Endothelial cell of umbilical vein (primary cell): ENCODE measurements at regions not wholly inside any gene's neighbourhood (a gene's known extent, or its start where the extent isn't known, plus 50 kb on each side); places are given as distances from the start of the nearest gene placed in this dataset.

Experiments used
- BruUV-seq: library from RNA; stranded (reverse); fragments of 400-500 nt; replicated peaks from 2 replicates; lab custom pipeline; 2021; lab: Mats Ljungman, UMichigan
- CTCF ChIA-PET: fragments of 300-600, 350-600 bp; sonication (Branson Sonifier 250); formaldehyde crosslinking; loops from one replicate; lab custom pipeline; 2021; ENCODE audit warnings: antibody characterized with exemption, inconsistent platforms; lab: Charles Lee
- POLR2A ChIA-PET: fragments of 300-600, 350-600 bp; sonication (Branson Sonifier 250); formaldehyde crosslinking; loops from one replicate; lab custom pipeline; 2021; ENCODE audit warnings: antibody characterized with exemption, inconsistent platforms; lab: Charles Lee
- DNase-seq: peaks from one replicate; pipeline ENCODE4 v3.0.0-alpha.2; 2011; ENCODE audit warnings: low read depth, low spot score
- FAIRE-seq: peaks from 2 replicates; lab custom pipeline; 2011; peaks lifted over from hg19 to GRCh38; lab: Jason Lieb, UNC
- H2AFZ ChIP-seq: 2 replicates; pipeline ENCODE4 v1.6.0; 2012; ENCODE audit warnings: low read depth, low read length, control low read depth, inconsistent platforms
- H3K27ac ChIP-seq: 2 replicates; pipeline ENCODE4 v1.5.1; 2011; ENCODE audit warnings: low read depth, mild to moderate bottlenecking, control low read depth, low read length, moderate library complexity; ENCODE audit not compliant: insufficient read depth
- H3K27me3 ChIP-seq, 2 experiments: 2 replicates each; pipeline versions ENCODE4 v1.6.0 to v1.6.1; 2011; ENCODE audit warnings: low read length in 2 of 2, mixed read lengths in 1 of 2; ENCODE audit not compliant: control insufficient read depth in 2 of 2, insufficient read depth in 2 of 2
- H3K36me3 ChIP-seq, 2 experiments: 2 replicates in 1 of 2; 3 replicates in 1 of 2; pipeline ENCODE4 v1.5.1; 2011; ENCODE audit warnings: low read length in 2 of 2, mild to moderate bottlenecking in 1 of 2, moderate library complexity in 1 of 2; ENCODE audit not compliant: control insufficient read depth in 2 of 2, insufficient read depth in 2 of 2; ENCODE audit errors: extremely low read depth in 1 of 2
- H3K4me1 ChIP-seq: 3 replicates; pipeline ENCODE4 v1.5.1; 2011; ENCODE audit warnings: mild to moderate bottlenecking, low read length; ENCODE audit not compliant: control insufficient read depth, insufficient read depth; ENCODE audit errors: extremely low read depth
- H3K4me2 ChIP-seq: 2 replicates; pipeline ENCODE4 v1.6.1; 2011; ENCODE audit warnings: low read length, control low read depth, mixed read lengths; ENCODE audit not compliant: insufficient read depth
- H3K4me3 ChIP-seq, 3 experiments: fragments of 200-600 bp in 1 of 3; sonication (generic), shearing (Covaris generic) in 1 of 3; replicated peaks in 1 of 3; 2 replicates each; pipeline ENCODE4 v1.5.1; 2011 to 2016; ENCODE audit warnings: control low read depth in 3 of 3, low read length in 3 of 3, mild to moderate bottlenecking in 2 of 3, inconsistent platforms in 1 of 3, low read depth in 1 of 3, moderate library complexity in 1 of 3; ENCODE audit not compliant: insufficient read depth in 1 of 3
- H3K79me2 ChIP-seq: 2 replicates; pipeline ENCODE4 v1.6.0; 2012; ENCODE audit warnings: low read length, inconsistent platforms; ENCODE audit not compliant: control insufficient read depth, insufficient read depth
- H3K9ac ChIP-seq: replicated peaks from 2 replicates; pipeline ENCODE3; 2011; ENCODE audit warnings: low read length, control low read depth; ENCODE audit not compliant: insufficient read depth; ENCODE audit errors: extremely low read depth
- H3K9me1 ChIP-seq: replicated peaks from 3 replicates; pipeline ENCODE4 v1.6.0; 2011; ENCODE audit warnings: mild to moderate bottlenecking, low read length; ENCODE audit not compliant: control insufficient read depth, insufficient read depth; ENCODE audit errors: extremely low read depth
- H3K9me3 ChIP-seq: replicated peaks from 2 replicates; pipeline ENCODE4 v1.5.1; 2012; ENCODE audit warnings: low read length, inconsistent platforms; ENCODE audit not compliant: control insufficient read depth, insufficient read depth
- H4K20me1 ChIP-seq: replicated peaks from 2 replicates; pipeline ENCODE3; 2011; ENCODE audit warnings: mild to moderate bottlenecking, low read length; ENCODE audit not compliant: control insufficient read depth, insufficient read depth; ENCODE audit errors: extremely low read depth
- EZH2 ChIP-seq: IDR thresholded peaks from 2 replicates; pipeline ENCODE4 v1.6.1; 2012; ENCODE audit warnings: borderline replicate concordance, low read depth, mild to moderate bottlenecking, moderate library complexity, low read length, inconsistent platforms; ENCODE audit not compliant: severe bottlenecking
- FOS ChIP-seq: IDR thresholded peaks from 2 replicates; pipeline ENCODE4 v1.6.1; 2011; ENCODE audit warnings: mild to moderate bottlenecking, low read length, moderate library complexity, borderline replicate concordance; ENCODE audit not compliant: insufficient read depth
- GATA2 ChIP-seq: IDR thresholded peaks from 2 replicates; pipeline ENCODE4 v1.7.0; 2011; ENCODE audit warnings: low read depth, mild to moderate bottlenecking, moderate library complexity, mixed read lengths, low read length; ENCODE audit not compliant: insufficient read length, insufficient read depth
- JUN ChIP-seq: IDR thresholded peaks from 2 replicates; pipeline ENCODE4 v1.6.1; 2011; ENCODE audit warnings: borderline replicate concordance, low read depth; ENCODE audit not compliant: insufficient read length, insufficient read depth
- MYC ChIP-seq: IDR thresholded peaks from one replicate; pipeline ENCODE4 v1.6.1; 2011; ENCODE audit warnings: mild to moderate bottlenecking, low read depth, low read length
- POLR2A ChIP-seq: IDR thresholded peaks from 2 replicates; pipeline ENCODE4 v1.6.1; 2012; ENCODE audit warnings: low read depth, mild to moderate bottlenecking, control low read depth, low read length
- POLR2AphosphoS5 ChIP-seq: IDR thresholded peaks from 2 replicates; pipeline ENCODE4 v1.6.1; 2012; ENCODE audit warnings: low read depth, mild to moderate bottlenecking, control low read depth, low read length, moderate library complexity; ENCODE audit not compliant: insufficient read depth
- dilution Hi-C: fragments of 300-500 bp; cut with MboI; formaldehyde crosslinking; loops from one replicate; pipeline ENCODE4 v1.15.0; 2019; ENCODE audit warnings: low sequenced_read_pairs; ENCODE audit not compliant: extremely low pct_ligation_motif_present
- intact Hi-C: fragments of 100-400 bp; cut with micrococcal nuclease; formaldehyde crosslinking; loops from one replicate; pipeline ENCODE4 v1.10.0; 2022
- TF ChIP-seq, protein P1 (sequence below): IDR thresholded peaks from 2 replicates; pipeline ENCODE4 v1.6.1; 2011; ENCODE audit not compliant: insufficient read depth, insufficient read length
- TF ChIP-seq, protein P2 (sequence below), 2 donors: IDR thresholded peaks; 1 replicate in 1 of 2; 2 replicates in 1 of 2; pipeline ENCODE4 v1.5.1; 2011; ENCODE audit warnings: low read length in 2 of 2, mild to moderate bottlenecking in 2 of 2, moderate library complexity in 2 of 2, control low read depth in 1 of 2, inconsistent platforms in 1 of 2, low read depth in 1 of 2; ENCODE audit not compliant: insufficient read depth in 1 of 2; ENCODE audit errors: extremely low read depth in 1 of 2

- peaks cover 2% of the 10 kb centered on the region for H3K9me3 ChIP-seq
- no peaks in the 10 kb centered on the region for H3K36me3 ChIP-seq
- no peak for FAIRE-seq
- no peaks in the 10 kb centered on the region for H3K79me2 ChIP-seq
- no peaks in the 10 kb centered on the region for H3K27me3 ChIP-seq
- no peak overlapping the region for H3K9ac ChIP-seq
- no peak overlapping the region for H3K27ac ChIP-seq
- H3K9me1 ChIP-seq, result no peaks in the 10 kb centered on the region
- CTCF ChIA-PET, result no interaction called here
- TF ChIP-seq MYC (no peak), EZH2 (no peak), POLR2AphosphoS5 (no peak), JUN (no peak)
- TF ChIP-seq, protein P1, sequence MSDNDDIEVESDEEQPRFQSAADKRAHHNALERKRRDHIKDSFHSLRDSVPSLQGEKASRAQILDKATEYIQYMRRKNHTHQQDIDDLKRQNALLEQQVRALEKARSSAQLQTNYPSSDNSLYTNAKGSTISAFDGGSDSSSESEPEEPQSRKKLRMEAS, result no peak
- H2AFZ ChIP-seq, result no peak overlapping the region
- no peak for DNase-seq
- intact Hi-C loops (no loop called here), dilution Hi-C loops (no loop called here)
- POLR2A ChIA-PET, result no interaction called here
- no peak overlapping the region for H3K4me3 ChIP-seq
- H3K4me1 ChIP-seq, result no peaks in the 10 kb centered on the region
- BruUV-seq, result no TSS peak
- H4K20me1 ChIP-seq, result no peaks in the 10 kb centered on the region
- no peak overlapping the region for H3K4me2 ChIP-seq
These were observed 223.4 kb downstream of the NAF1 start for GRCh38 chr4:162943263-162943662.

GRCh38 chr4:162938738-162939485 lies 227.8 kb downstream of the NAF1 start:
- no peak overlapping the region for H3K27ac ChIP-seq
- no TSS peak for BruUV-seq
- H3K9me1 ChIP-seq, result no peaks in the 10 kb centered on the region
- H3K27me3 ChIP-seq, result no peaks in the 10 kb centered on the region
- ChIA-PET CTCF (no interaction called here), POLR2A (no interaction called here)
- no peaks in the 10 kb centered on the region for H3K4me1 ChIP-seq
- H3K4me3 ChIP-seq, result no peak overlapping the region
- no peaks in the 10 kb centered on the region for H3K36me3 ChIP-seq
- H4K20me1 ChIP-seq, result no peaks in the 10 kb centered on the region
- H3K4me2 ChIP-seq, result no peak overlapping the region
- H3K9me3 ChIP-seq, result no peaks in the 10 kb centered on the region
- H2AFZ ChIP-seq, result no peak overlapping the region
- no peak for DNase-seq
- intact Hi-C loops (no loop called here), dilution Hi-C loops (no loop called here)
- no peak overlapping the region for H3K9ac ChIP-seq
- TF ChIP-seq MYC, result no peak
- TF ChIP-seq FOS, result no peak
- TF ChIP-seq JUN, result no peak
- no peak for TF ChIP-seq POLR2A
- no peak for TF ChIP-seq EZH2
- TF ChIP-seq, protein P1, result no peak
- no peak for TF ChIP-seq GATA2
- TF ChIP-seq, protein P2, sequence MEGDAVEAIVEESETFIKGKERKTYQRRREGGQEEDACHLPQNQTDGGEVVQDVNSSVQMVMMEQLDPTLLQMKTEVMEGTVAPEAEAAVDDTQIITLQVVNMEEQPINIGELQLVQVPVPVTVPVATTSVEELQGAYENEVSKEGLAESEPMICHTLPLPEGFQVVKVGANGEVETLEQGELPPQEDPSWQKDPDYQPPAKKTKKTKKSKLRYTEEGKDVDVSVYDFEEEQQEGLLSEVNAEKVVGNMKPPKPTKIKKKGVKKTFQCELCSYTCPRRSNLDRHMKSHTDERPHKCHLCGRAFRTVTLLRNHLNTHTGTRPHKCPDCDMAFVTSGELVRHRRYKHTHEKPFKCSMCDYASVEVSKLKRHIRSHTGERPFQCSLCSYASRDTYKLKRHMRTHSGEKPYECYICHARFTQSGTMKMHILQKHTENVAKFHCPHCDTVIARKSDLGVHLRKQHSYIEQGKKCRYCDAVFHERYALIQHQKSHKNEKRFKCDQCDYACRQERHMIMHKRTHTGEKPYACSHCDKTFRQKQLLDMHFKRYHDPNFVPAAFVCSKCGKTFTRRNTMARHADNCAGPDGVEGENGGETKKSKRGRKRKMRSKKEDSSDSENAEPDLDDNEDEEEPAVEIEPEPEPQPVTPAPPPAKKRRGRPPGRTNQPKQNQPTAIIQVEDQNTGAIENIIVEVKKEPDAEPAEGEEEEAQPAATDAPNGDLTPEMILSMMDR (IDR thresholded peaks at IDR 0.05; ENCODE audit: extremely low read depth in 1 of 2, insufficient read depth in 1 of 2, low read depth in 1 of 2, low read length in 2 of 2), result no peak
- TF ChIP-seq POLR2AphosphoS5, result no peak
- FAIRE-seq, result no peak
- H3K79me2 ChIP-seq, result no peaks in the 10 kb centered on the region
